Astrocyte (in vitro differentiated cells and primary cell): ENCODE measurements at regions not wholly inside any gene's neighbourhood (a gene's known extent, or its start where the extent isn't known, plus 50 kb on each side); places are given as distances from the start of the nearest gene placed in this dataset.
"Not testable (repeated sequence)": the region's sequence is repeated elsewhere in the genome, so short reads cannot be mapped to it uniquely, and the experiment has no call there.

Experiments
- CTCF ChIP-seq: IDR thresholded peaks from 2 replicates; pipeline ENCODE4 v1.5.1; 2011; ENCODE audit warnings: low read depth, mild to moderate bottlenecking, inconsistent platforms, low read length, moderate library complexity; ENCODE audit not compliant: insufficient read depth
- EZH2 ChIP-seq: IDR thresholded peaks from 2 replicates; pipeline ENCODE4 v1.6.1; 2012; ENCODE audit warnings: mild to moderate bottlenecking, low read length, inconsistent platforms; ENCODE audit not compliant: insufficient read depth

- TF ChIP-seq CTCF, EZH2: not testable (repeated sequence)
These were observed 738.0 kb downstream of the CDY1 start for GRCh38 chrY:26359869-26360268.
